Heart left ventricle (tissue), 13 donors: ENCODE measurements at regions not wholly inside any gene's neighbourhood (a gene's known extent, or its start where the extent isn't known, plus 50 kb on each side); places are given as distances from the start of the nearest gene placed in this dataset.

Source experiments
- POLR2A ChIP-seq, 2 donors: fragments of 450-650 bp; IDR thresholded peaks; one replicate each; pipeline ENCODE4 v1.6.1; 2017; ENCODE audit warnings: antibody characterized with exemption in 2 of 2, mild to moderate bottlenecking in 2 of 2, moderate library complexity in 2 of 2
- TF ChIP-seq, protein P1 (sequence below), 12 donors: fragments of 200-600 bp; sonication (generic) in 4 of 12; IDR thresholded peaks; one replicate each; pipeline versions ENCODE4 v1.5.0 to v1.8.0; 2018 to 2022; ENCODE audit warnings: antibody characterized with exemption in 12 of 12, mild to moderate bottlenecking in 5 of 12
- donor health status: ischemic (EF 13 %, LVEDD 7.1; RV severe dilation, severe dysfunction).
- donor health status: DM: no; HTN: yes; CAD: no.
- donor health status: DM: no; HTN: no; CAD: no.
- donor health status: ischemic (EF 25% LVEDD 6.9; RV normal size, moderate dysfunction).
- donor health status: ischemic (EF 25% LVEDD 5.7; RV mildly dilated, moderate dysfunction).
- donor health status: ischemic (EF 35%, LVEDD 5.7; RV mildly dilated, moderate dysfunction).
- donor health status: nonischemic (EF 11% LVEDD 7.7; RV severe dilation, severe dysfunction).
- donor health status: DM: yes; HTN: yes; CAD: no.
- donor health status: PGD.
- donor health status: ischemic (EF 29% LVEDD 5.4; RV normal size, mild dysfunction).
- donor health status: nonischemic (EF 23%, LVEDD 6.1; RV moderate dilation, normal function).

DNA sequence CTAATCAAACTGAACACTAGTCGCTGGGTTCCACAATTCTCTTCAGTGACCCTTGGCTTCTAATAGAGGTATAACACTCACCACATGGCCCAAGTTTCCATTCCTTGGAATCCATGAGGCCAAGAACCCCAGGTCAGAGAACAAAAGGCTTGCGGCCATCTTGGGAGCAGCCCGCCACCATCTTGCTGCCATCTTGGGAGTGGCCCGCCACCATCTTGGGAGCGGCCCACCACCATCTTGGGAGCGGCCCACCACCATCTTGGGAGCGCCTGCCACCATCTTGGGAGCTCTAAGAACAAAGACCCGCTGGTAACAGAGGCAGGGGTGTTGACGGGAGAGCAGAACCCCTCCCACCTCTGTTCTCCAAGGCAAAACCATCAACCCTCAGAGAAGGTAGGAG, 493.4 kb downstream of the MATN1 start:
- TF ChIP-seq, protein P1, sequence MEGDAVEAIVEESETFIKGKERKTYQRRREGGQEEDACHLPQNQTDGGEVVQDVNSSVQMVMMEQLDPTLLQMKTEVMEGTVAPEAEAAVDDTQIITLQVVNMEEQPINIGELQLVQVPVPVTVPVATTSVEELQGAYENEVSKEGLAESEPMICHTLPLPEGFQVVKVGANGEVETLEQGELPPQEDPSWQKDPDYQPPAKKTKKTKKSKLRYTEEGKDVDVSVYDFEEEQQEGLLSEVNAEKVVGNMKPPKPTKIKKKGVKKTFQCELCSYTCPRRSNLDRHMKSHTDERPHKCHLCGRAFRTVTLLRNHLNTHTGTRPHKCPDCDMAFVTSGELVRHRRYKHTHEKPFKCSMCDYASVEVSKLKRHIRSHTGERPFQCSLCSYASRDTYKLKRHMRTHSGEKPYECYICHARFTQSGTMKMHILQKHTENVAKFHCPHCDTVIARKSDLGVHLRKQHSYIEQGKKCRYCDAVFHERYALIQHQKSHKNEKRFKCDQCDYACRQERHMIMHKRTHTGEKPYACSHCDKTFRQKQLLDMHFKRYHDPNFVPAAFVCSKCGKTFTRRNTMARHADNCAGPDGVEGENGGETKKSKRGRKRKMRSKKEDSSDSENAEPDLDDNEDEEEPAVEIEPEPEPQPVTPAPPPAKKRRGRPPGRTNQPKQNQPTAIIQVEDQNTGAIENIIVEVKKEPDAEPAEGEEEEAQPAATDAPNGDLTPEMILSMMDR (IDR thresholded peaks at IDR 0.05) = no peak
- TF ChIP-seq POLR2A (IDR thresholded peaks at IDR 0.05) = no peak
